GM19395 (cell line): ENCODE measurements at regions not wholly inside any gene's neighbourhood (a gene's known extent, or its start where the extent isn't known, plus 50 kb on each side); places are given as distances from the start of the nearest gene placed in this dataset.

ENCODE experiments used
- ATAC-seq: cut with Tn5 transposase; IDR thresholded peaks from one replicate; pipeline ENCODE4 v1.9.1; 2021; ENCODE audit warnings: mild to moderate bottlenecking, moderate library complexity; ENCODE audit not compliant: unreplicated experiment

- no peak for ATAC-seq
Measured at GRCh38 chr13:54150851-54151250, 1122.2 kb downstream of the OLFM4 start.

GRCh38 chr13:54162069-54162468, 1133.5 kb downstream of the OLFM4 start:
- no peak for ATAC-seq

GRCh38 chr13:54165581-54166215, 1137.1 kb downstream of the OLFM4 start:
- ATAC-seq, result no peak

GRCh38 chr13:54173996-54174395, 1145.4 kb downstream of the OLFM4 start:
- ATAC-seq, result no peak

- ATAC-seq, result no peak
Measured at GRCh38 chr13:54175466-54175865, 1146.9 kb downstream of the OLFM4 start.

GRCh38 chr13:54177466-54177865, 1148.9 kb downstream of the OLFM4 start:
- no peak for ATAC-seq

- ATAC-seq, result no peak
Measured at GRCh38 chr13:54183166-54183565, 1154.6 kb downstream of the OLFM4 start.

GRCh38 chr13:54183728-54184127, 1155.1 kb downstream of the OLFM4 start:
- ATAC-seq, result no peak

- no peak for ATAC-seq
Measured at GRCh38 chr13:54184576-54184975, 1156.0 kb downstream of the OLFM4 start.

- ATAC-seq, result no peak
Measured at GRCh38 chr13:54185101-54185500, 1156.5 kb downstream of the OLFM4 start.

- no peak for ATAC-seq
Measured at GRCh38 chr13:54185785-54186184, 1157.2 kb downstream of the OLFM4 start.

GRCh38 chr13:54187461-54187860, 1158.8 kb downstream of the OLFM4 start:
- no peak for ATAC-seq

GRCh38 chr13:54194233-54195024, 1165.8 kb downstream of the OLFM4 start:
- no peak for ATAC-seq

- no peak for ATAC-seq
Measured at GRCh38 chr13:54196684-54197083, 1168.1 kb downstream of the OLFM4 start.

- no peak for ATAC-seq
Measured at GRCh38 chr13:54198911-54199310, 1170.3 kb downstream of the OLFM4 start.

GRCh38 chr13:54206626-54207025, 1178.0 kb downstream of the OLFM4 start:
- ATAC-seq, result no peak

- no peak for ATAC-seq
Measured at GRCh38 chr13:54210397-54211049, 1181.9 kb downstream of the OLFM4 start.

GRCh38 chr13:54216221-54216620, 1187.6 kb downstream of the OLFM4 start:
- ATAC-seq, result no peak

- ATAC-seq, result no peak
Measured at GRCh38 chr13:54226876-54227275, 1198.3 kb downstream of the OLFM4 start.

- ATAC-seq, result no peak
Measured at GRCh38 chr13:54232700-54233099, 1204.1 kb downstream of the OLFM4 start.

GRCh38 chr13:54234607-54235006, 1206.0 kb downstream of the OLFM4 start:
- no peak for ATAC-seq

- no peak for ATAC-seq
Measured at GRCh38 chr13:54241719-54242118, 1213.1 kb downstream of the OLFM4 start.
